Gastroesophageal sphincter (tissue), 4 donors: ENCODE measurements at regions not wholly inside any gene's neighbourhood (a gene's known extent, or its start where the extent isn't known, plus 50 kb on each side); places are given as distances from the start of the nearest gene placed in this dataset.
"Not testable (repeated sequence)": the region's sequence is repeated elsewhere in the genome, so short reads cannot be mapped to it uniquely, and the experiment has no call there.

Source experiments
- ATAC-seq: fragments of 150-250 bp; one replicate; pipeline ENCODE4 v1.9.1; 2016; ENCODE audit warnings: mild to moderate bottlenecking, moderate library complexity
- H3K27ac ChIP-seq, 4 donors: fragments of 200-600 bp; sonication (generic) in 3 of 4; 1 replicate in 3 of 4; 2 replicates in 1 of 4; pipeline ENCODE4 v1.5.1; 2016 to 2019
- H3K27me3 ChIP-seq: fragments of 200-600 bp; sonication (generic); one replicate; pipeline ENCODE4 v1.5.1; 2019
- H3K36me3 ChIP-seq, 2 donors: fragments of 200-600 bp; sonication (generic); one replicate each; pipeline ENCODE4 v1.5.1; 2019; ENCODE audit warnings: control low read depth in 1 of 2
- H3K4me1 ChIP-seq, 3 donors: fragments of 200-600 bp; sonication (generic); 1 replicate in 2 of 3; 2 replicates in 1 of 3; pipeline ENCODE4 v1.5.1; 2016 to 2019; ENCODE audit warnings: control low read depth in 2 of 3
- H3K4me3 ChIP-seq, 2 donors: fragments of 200-600 bp; sonication (generic); one replicate each; pipeline ENCODE4 v1.5.1; 2019; ENCODE audit warnings: mild to moderate bottlenecking in 1 of 2, moderate library complexity in 1 of 2
- H3K9me3 ChIP-seq, 3 donors: fragments of 200-600 bp; sonication (generic); one replicate each; pipeline ENCODE4 v1.5.1; 2017 to 2019; ENCODE audit warnings: control low read depth in 2 of 3
- EP300 ChIP-seq: sonication (generic); formaldehyde crosslinking; IDR thresholded peaks from one replicate; pipeline ENCODE4 v1.6.1; 2017; ENCODE audit warnings: antibody characterized with exemption, mild to moderate bottlenecking
- POLR2A ChIP-seq, 2 donors: fragments of 450-650 bp; IDR thresholded peaks; one replicate each; pipeline ENCODE4 v1.6.1; 2017; ENCODE audit warnings: antibody characterized with exemption in 2 of 2, mild to moderate bottlenecking in 2 of 2, moderate library complexity in 1 of 2
- POLR2AphosphoS5 ChIP-seq: sonication (generic); formaldehyde crosslinking; IDR thresholded peaks from one replicate; pipeline ENCODE4 v1.6.1; 2017; ENCODE audit warnings: antibody characterized with exemption
- WGBS, 2 donors: methylation state at CpG; one replicate each; pipeline ENCODE4 v1.1.5; 2018; ENCODE audit warnings: low coverage in 1 of 2; 5-methylcytosine and 5-hydroxymethylcytosine counted together
- TF ChIP-seq, protein P1 (sequence below), 4 experiments: fragments of 200-600 bp in 2 of 4; fragments of 450-650 bp in 2 of 4; sonication (generic) in 1 of 4; IDR thresholded peaks; one replicate each; pipeline ENCODE4 v1.5.1; 2017 to 2019; ENCODE audit warnings: antibody characterized with exemption in 4 of 4, mild to moderate bottlenecking in 2 of 4, moderate library complexity in 2 of 4

DNA sequence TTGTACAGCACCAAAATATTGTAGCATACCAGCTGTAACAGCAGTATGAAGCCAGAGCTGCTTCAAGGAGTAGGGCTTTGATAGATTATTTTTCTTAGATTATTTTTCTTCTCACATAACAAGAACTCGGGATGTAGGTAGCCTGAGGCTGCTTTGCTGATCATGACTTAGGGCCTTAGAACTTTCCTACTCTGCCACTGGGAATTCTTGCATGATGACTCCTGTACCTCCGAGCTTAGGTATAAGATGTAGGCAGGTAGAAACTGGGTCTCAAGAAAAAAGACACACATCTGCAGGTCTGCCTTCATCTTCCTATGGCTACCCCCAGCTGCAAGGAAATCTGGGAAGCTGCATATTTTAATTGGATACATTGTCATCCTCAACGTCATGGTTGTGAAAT is 115.9 kb upstream of the PNPLA4 start:
- no peaks in the 10 kb centered on the region for H3K4me1 ChIP-seq
- H3K4me3 ChIP-seq: no peak overlapping the region
- WGBS, 2 donors: 71 to 81% methylated on average over 1 to 2 of the region's 3 CpGs
- no peaks in the 10 kb centered on the region for H3K27me3 ChIP-seq
- H3K27ac ChIP-seq: no peak overlapping the region
- ATAC-seq: no peak
- H3K9me3 ChIP-seq: no peaks in the 10 kb centered on the region
- no peaks in the 10 kb centered on the region for H3K36me3 ChIP-seq
- TF ChIP-seq POLR2A (IDR thresholded peaks at IDR 0.05) (no peak), EP300 (no peak), POLR2AphosphoS5 (no peak)
- TF ChIP-seq, protein P1, sequence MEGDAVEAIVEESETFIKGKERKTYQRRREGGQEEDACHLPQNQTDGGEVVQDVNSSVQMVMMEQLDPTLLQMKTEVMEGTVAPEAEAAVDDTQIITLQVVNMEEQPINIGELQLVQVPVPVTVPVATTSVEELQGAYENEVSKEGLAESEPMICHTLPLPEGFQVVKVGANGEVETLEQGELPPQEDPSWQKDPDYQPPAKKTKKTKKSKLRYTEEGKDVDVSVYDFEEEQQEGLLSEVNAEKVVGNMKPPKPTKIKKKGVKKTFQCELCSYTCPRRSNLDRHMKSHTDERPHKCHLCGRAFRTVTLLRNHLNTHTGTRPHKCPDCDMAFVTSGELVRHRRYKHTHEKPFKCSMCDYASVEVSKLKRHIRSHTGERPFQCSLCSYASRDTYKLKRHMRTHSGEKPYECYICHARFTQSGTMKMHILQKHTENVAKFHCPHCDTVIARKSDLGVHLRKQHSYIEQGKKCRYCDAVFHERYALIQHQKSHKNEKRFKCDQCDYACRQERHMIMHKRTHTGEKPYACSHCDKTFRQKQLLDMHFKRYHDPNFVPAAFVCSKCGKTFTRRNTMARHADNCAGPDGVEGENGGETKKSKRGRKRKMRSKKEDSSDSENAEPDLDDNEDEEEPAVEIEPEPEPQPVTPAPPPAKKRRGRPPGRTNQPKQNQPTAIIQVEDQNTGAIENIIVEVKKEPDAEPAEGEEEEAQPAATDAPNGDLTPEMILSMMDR (IDR thresholded peaks at IDR 0.05): no peak

DNA sequence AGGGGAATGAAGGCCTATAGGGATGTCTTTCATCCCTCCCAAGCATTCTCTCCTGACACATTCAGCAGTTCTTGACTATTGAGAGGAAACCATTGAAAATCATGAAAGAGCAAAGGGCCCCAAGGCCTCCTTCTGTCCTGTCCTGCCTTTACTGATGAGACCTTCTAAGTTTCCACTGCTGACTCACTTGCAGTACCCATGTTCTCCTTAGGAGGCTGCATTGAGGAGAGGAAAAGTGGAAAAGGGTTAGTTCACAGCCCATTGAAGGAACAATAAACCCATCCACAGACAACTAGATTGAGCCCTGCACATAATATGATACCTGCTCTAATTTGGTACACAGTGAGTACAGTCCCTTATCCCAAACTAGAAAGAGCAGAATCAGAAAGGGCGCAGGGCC is 115.1 kb upstream of the PNPLA4 start:
- Histone ChIP-seq H3K27ac (no peak overlapping the region), H3K27me3 (no peaks in the 10 kb centered on the region), H3K4me3 (no peak overlapping the region), H3K36me3 (no peaks in the 10 kb centered on the region), H3K4me1 (no peaks in the 10 kb centered on the region), H3K9me3 (no peaks in the 10 kb centered on the region)
- ATAC-seq: no peak
- WGBS, 2 donors: no CpG with 5 or more reads among the region's 1 CpG
- TF ChIP-seq POLR2A (IDR thresholded peaks at IDR 0.05): no peak
- TF ChIP-seq, protein P1 (IDR thresholded peaks at IDR 0.05): no peak
- TF ChIP-seq EP300: no peak
- TF ChIP-seq POLR2AphosphoS5: no peak

DNA sequence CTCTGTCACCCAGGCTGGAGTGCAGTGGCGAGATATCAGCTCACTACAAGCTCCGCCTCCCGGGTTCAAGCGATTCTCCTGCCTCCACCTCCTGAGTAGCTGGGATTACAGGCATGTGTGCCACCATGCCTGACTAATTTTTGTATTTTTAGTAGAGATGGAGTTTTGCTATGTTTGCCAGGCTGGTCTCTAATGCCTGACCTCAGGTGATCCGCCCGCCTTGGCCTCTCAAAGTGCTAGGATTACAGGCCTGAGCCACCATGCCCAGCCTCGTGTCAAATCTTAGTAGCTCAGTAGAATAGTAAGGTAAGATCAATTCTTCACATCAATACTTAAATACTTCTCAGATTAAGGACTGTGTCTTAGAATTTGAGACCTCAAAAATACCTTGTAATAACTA is 112.5 kb upstream of the PNPLA4 start:
- not testable (repeated sequence) for H3K27me3 ChIP-seq, ATAC-seq
- WGBS, 2 donors: no CpG with 5 or more reads among the region's 7 CpGs

DNA sequence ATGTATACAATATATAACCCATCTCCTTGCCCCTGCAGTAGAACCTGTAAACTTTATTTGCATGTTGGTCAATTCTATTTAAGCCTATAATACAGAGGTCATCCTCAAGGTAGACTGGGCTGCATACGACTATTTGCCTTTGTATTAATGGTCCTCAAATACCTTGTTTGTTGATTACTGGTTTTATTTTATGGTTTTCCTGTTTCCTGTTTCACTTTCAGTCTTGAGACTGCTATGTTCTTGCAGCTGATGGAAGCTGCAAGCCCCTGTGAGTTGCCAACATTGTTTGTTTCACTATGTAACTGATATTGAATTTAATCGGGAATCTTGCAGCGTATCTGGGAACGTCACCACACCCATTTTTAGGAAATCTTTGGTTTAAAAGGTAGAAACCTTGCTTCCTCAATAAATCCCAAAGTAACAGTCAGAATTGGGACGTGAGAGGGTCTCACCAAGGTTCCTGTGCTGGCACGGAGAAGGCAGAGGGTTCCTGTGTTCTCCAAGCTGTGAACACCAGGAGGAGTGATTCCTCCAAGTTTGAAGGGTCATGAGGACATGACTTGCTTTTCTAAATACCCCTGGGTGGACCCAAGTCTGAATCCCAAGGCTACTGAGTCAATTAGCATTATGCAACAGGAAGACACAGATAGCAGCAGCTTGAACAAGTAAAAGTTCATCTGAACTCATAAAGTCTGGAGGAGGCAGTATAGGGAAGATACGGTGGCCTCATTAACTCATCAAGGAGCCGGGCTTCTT is 110.6 kb upstream of the PNPLA4 start:
- H3K9me3 ChIP-seq: no peaks in the 10 kb centered on the region
- WGBS, 2 donors: 62 to 67% methylated on average over 4 to 5 of the region's 8 CpGs
- ATAC-seq: no peak
- H3K36me3 ChIP-seq: no peaks in the 10 kb centered on the region
- no peaks in the 10 kb centered on the region for H3K4me1 ChIP-seq
- no peak overlapping the region for H3K4me3 ChIP-seq
- H3K27me3 ChIP-seq: no peaks in the 10 kb centered on the region
- TF ChIP-seq POLR2AphosphoS5: no peak
- TF ChIP-seq, protein P1 (IDR thresholded peaks at IDR 0.05): no peak
- no peak for TF ChIP-seq EP300
- TF ChIP-seq POLR2A (IDR thresholded peaks at IDR 0.05): no peak
- no peak overlapping the region for H3K27ac ChIP-seq

More for the DNA sequence above, 112.5 kb upstream of the PNPLA4 start:
- H3K36me3 ChIP-seq, H3K9me3 ChIP-seq, H3K27ac ChIP-seq, H3K4me3 ChIP-seq, H3K4me1 ChIP-seq: not testable (repeated sequence)

DNA sequence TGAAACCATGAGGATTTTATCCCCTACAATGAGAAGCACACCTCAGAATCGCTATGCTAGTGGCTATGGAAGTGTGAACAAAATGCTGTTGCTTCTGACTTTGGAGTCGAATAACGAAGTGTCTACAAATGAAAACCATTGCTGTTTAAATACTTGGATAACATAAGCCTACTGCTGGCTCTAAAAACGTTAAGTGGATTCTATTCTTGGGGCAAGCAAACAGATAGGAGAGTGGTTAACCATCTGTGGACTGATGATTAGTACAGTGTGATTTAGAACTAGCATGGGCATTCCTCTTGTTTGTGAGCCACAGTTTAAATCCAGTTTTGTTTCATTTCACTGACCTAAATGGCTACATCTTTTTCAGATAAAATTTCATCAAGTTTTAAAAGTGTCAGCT is 109.7 kb upstream of the PNPLA4 start:
- Histone ChIP-seq H3K27me3 (no peaks in the 10 kb centered on the region), H3K4me3 (no peak overlapping the region), H3K27ac (peak overlapping the region in 2 of 4 donors; percentile 19 to 27), H3K4me1 (no peaks in the 10 kb centered on the region), H3K9me3 (no peaks in the 10 kb centered on the region), H3K36me3 (no peaks in the 10 kb centered on the region)
- ATAC-seq: no peak
- 12 to 40% methylated on average over 2 to 4 of the region's 4 CpGs for WGBS, 2 donors
- TF ChIP-seq, protein P1 (IDR thresholded peaks at IDR 0.05): no peak
- TF ChIP-seq POLR2AphosphoS5 (no peak), POLR2A (IDR thresholded peaks at IDR 0.05) (no peak), EP300 (no peak)
